HPDE6-E6E7 (cell line): ENCODE measurements at regions not wholly inside any gene's neighbourhood (a gene's known extent, or its start where the extent isn't known, plus 50 kb on each side); places are given as distances from the start of the nearest gene placed in this dataset.
"Not testable (repeated sequence)": the region's sequence is repeated elsewhere in the genome, so short reads cannot be mapped to it uniquely, and the experiment has no call there.

Experiments
- DNase-seq: peaks from one replicate; pipeline ENCODE4 v3.0.0; 2011; ENCODE audit warnings: missing footprints; ENCODE audit errors: extremely low spot score

GRCh38 chr6:86872810-86873209 is 64.5 kb upstream of the HTR1E start:
- not testable (repeated sequence) for DNase-seq

GRCh38 chr6:86871681-86872080 is 65.6 kb upstream of the HTR1E start:
- no peak for DNase-seq

- DNase-seq = no peak
Measured at GRCh38 chr6:86869500-86869899, 67.8 kb upstream of the HTR1E start.

GRCh38 chr6:86859513-86859912 is 77.8 kb upstream of the HTR1E start:
- no peak for DNase-seq

- DNase-seq = no peak
Measured at GRCh38 chr6:86858970-86859369, 78.4 kb upstream of the HTR1E start.

GRCh38 chr6:86857783-86858182 is 79.5 kb upstream of the HTR1E start:
- no peak for DNase-seq

GRCh38 chr6:86856937-86857563 is 80.3 kb upstream of the HTR1E start:
- DNase-seq = peak; percentile 2

GRCh38 chr6:86856379-86856778 is 80.9 kb upstream of the HTR1E start:
- no peak for DNase-seq

- DNase-seq = no peak
Measured at GRCh38 chr6:86848986-86849385, 88.3 kb upstream of the HTR1E start.

- DNase-seq = no peak
Measured at GRCh38 chr6:86832686-86833085, 104.6 kb upstream of the HTR1E start.

GRCh38 chr6:86825436-86825835 is 111.9 kb upstream of the HTR1E start:
- no peak for DNase-seq

- no peak for DNase-seq
Measured at GRCh38 chr6:86822747-86823146, 114.6 kb upstream of the HTR1E start.

- no peak for DNase-seq
Measured at GRCh38 chr6:86820750-86821149, 116.6 kb upstream of the HTR1E start.

- no peak for DNase-seq
Measured at GRCh38 chr6:86793649-86794048, 143.7 kb upstream of the HTR1E start.

GRCh38 chr6:86791476-86791875 is 145.9 kb upstream of the HTR1E start:
- DNase-seq = no peak

- no peak for DNase-seq
Measured at GRCh38 chr6:86789779-86790411, 147.4 kb upstream of the HTR1E start.

- no peak for DNase-seq
Measured at GRCh38 chr6:86782328-86782727, 155.0 kb upstream of the HTR1E start.

- no peak for DNase-seq
Measured at GRCh38 chr6:86780923-86781322, 156.4 kb upstream of the HTR1E start.

- no peak for DNase-seq
Measured at GRCh38 chr6:86775893-86776292, 161.4 kb upstream of the HTR1E start.

- no peak for DNase-seq
Measured at GRCh38 chr6:86765211-86765610, 172.1 kb upstream of the HTR1E start.

GRCh38 chr6:86759953-86760352 is 177.4 kb upstream of the HTR1E start:
- DNase-seq = not testable (repeated sequence)

- no peak for DNase-seq
Measured at GRCh38 chr6:86756640-86757229, 180.6 kb upstream of the HTR1E start.

GRCh38 chr6:86744048-86744447 is 193.3 kb upstream of the HTR1E start:
- DNase-seq = no peak
